HUES64 (cell line): ENCODE measurements at regions not wholly inside any gene's neighbourhood (a gene's known extent, or its start where the extent isn't known, plus 50 kb on each side); places are given as distances from the start of the nearest gene placed in this dataset.

Experiments used
- H3K27ac ChIP-seq: 2 replicates; pipeline ENCODE4 v1.7.0; 2013; ENCODE audit warnings: low read depth, low read length, inconsistent platforms
- H3K27me3 ChIP-seq: 2 replicates; pipeline ENCODE4 v1.6.1; 2013; ENCODE audit warnings: mild to moderate bottlenecking, low read length; ENCODE audit not compliant: insufficient read depth
- H3K36me3 ChIP-seq: 2 replicates; pipeline ENCODE4 v1.6.1; 2013; ENCODE audit warnings: mild to moderate bottlenecking, low read length; ENCODE audit not compliant: insufficient read depth
- H3K4me1 ChIP-seq: 2 replicates; pipeline ENCODE4 v1.6.1; 2013; ENCODE audit warnings: mild to moderate bottlenecking, low read length, moderate library complexity; ENCODE audit not compliant: insufficient read depth
- H3K4me3 ChIP-seq: 2 replicates; pipeline ENCODE4 v1.5.1; 2013; ENCODE audit warnings: mild to moderate bottlenecking, low read length, moderate library complexity
- H3K9ac ChIP-seq: 2 replicates; pipeline ENCODE4 v1.6.1; 2013; ENCODE audit warnings: mild to moderate bottlenecking, low read depth, low read length
- H3K9me3 ChIP-seq: 2 replicates; pipeline ENCODE4 v1.6.1; 2013; ENCODE audit warnings: low read depth, low read length; ENCODE audit not compliant: insufficient read depth
- WGBS: fragments of 150-250, 120-280 bp; methylation state at CpG from one replicate; pipeline ENCODE4 v1.1.7; 2013; ENCODE audit warnings: missing lambda C conversion rate; 5-methylcytosine and 5-hydroxymethylcytosine counted together

DNA sequence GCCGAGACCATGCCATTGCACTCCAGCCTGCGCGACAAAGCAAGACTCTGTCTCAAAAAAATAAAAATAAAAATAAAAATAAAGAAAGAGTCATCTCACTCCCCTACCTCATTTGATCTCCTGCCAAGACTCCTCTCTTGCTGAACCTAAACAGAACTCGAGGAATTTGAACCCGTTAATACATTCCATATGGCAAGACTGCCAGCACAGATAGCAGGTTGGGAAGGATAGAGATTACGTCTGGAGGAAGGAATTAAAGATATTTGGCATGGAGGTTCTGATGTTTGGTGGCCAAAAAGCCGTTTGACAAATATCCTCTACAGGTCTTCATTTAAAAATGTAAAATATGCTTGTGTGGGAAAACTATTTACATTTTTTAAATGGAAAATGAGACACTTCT lies 549.6 kb downstream of the HTR7 start:
- Histone ChIP-seq H3K4me1 (peaks cover 21% of the 10 kb centered on the region), H3K9me3 (peaks cover 7% of the 10 kb centered on the region; the same call in 1 of the 2 replicates), H3K4me3 (no peak overlapping the region), H3K9ac (no peak overlapping the region), H3K27me3 (no peaks in the 10 kb centered on the region), H3K36me3 (no peaks in the 10 kb centered on the region), H3K27ac (no peak overlapping the region)
- WGBS = 97% methylated on average over 7 of the region's 7 CpGs

DNA sequence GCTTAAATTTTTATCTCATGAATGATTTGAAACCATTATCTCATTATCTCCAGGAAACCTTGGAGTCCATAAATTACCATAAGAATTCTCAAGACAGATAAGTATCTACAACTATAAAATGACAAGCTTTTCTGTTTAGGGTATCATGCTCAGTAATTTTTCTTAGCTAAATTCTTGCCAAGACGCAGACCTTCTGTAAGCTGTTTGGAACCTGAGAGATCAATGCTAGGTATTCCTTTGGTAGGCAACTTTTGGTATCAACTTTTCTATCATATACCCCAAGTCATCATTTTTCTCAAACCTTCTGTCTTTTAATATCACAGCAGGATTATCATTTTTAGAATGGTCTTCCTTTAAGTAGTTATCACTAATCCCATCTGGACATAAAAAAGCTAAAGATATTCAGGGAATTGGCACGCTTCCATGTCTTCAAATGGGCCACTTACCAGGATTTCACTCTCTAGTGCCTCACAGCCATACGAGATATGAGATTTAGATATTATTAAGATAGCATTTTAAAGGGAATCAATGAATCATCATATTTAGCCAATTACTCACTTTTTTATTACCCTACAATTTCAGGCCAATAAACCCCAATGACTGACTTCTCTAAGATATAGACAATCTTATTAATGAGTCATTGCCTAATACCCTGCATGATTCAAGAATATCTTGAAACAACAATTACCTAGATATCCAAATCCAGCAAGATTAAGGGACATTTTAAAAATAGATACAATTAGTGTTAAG lies 544.1 kb downstream of the HTR7 start:
- Histone ChIP-seq H3K36me3 (no peaks in the 10 kb centered on the region), H3K4me3 (no peak overlapping the region), H3K4me1 (peaks cover 28% of the 10 kb centered on the region), H3K27me3 (no peaks in the 10 kb centered on the region), H3K9me3 (peaks cover 7% of the 10 kb centered on the region; the same call in 1 of the 2 replicates), H3K9ac (no peak overlapping the region), H3K27ac (no peak overlapping the region)
- WGBS = 100% methylated on average over 2 of the region's 3 CpGs

DNA sequence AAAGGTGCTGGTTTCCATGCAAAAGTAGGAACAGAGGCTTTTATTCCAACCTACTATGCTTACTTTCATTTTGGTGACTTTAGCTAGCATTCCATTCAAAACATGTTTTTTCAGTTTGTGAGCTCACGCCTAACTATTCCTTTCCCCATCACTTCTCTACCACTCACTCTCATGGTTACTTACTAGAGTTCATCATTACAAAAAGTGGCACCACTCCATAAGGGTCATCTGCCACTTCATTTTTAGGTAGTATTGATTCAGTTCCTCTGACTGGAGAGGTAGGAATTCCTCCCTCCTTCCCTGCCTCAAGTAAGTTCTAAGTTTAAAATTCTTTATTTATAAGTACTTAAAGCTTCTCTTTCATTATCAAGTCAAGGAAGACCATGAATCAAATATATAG lies 543.1 kb downstream of the HTR7 start:
- Histone ChIP-seq H3K27ac (no peak overlapping the region), H3K4me1 (peaks cover 38% of the 10 kb centered on the region), H3K4me3 (no peak overlapping the region), H3K9me3 (no peaks in the 10 kb centered on the region), H3K27me3 (no peaks in the 10 kb centered on the region), H3K9ac (no peak overlapping the region), H3K36me3 (no peaks in the 10 kb centered on the region)
- WGBS = 98% methylated on average over 1 of the region's 1 CpG

DNA sequence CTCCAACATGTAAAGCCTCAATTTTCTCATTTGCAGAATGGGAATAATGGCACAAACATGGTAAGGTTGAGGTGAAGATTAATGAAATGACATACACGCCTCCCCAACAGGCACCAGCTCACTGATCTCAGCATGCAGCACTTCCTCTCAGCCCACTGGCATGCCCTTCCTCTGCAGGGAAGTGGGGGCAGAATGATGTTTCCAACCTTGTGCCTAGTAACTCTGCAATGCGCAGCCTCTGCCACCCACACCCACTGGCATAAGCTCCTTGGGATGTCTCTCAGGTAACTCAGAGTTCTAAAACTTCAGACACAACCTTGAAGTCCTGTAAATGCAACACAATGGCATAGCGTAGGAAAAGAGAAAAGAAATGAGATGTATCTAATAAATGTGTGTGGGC lies 540.7 kb downstream of the HTR7 start:
- Histone ChIP-seq H3K27ac (no peak overlapping the region), H3K4me1 (peaks cover 54% of the 10 kb centered on the region), H3K4me3 (no peak overlapping the region), H3K36me3 (no peaks in the 10 kb centered on the region), H3K27me3 (no peaks in the 10 kb centered on the region), H3K9me3 (no peaks in the 10 kb centered on the region), H3K9ac (no peak overlapping the region)
- WGBS = 84% methylated on average over 3 of the region's 3 CpGs

DNA sequence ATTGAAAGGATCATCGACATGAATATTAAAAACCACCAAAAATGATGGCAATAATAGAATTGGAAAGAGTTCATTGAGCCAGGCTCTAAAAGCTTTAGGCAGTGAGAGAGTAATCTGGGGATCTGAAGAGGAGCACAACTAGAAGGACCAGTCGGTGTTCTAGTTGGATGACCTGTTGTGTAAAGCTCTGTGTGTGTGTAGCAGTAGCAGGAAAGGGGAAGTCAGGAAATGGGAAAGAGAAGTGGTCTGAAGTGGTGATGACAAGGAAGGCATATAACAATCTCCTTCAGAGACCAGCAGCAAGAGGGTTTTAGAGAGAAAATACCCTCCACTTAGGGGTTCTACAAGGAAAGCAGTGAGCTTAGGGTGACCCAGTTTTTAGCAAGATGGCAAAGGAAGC lies 539.2 kb downstream of the HTR7 start:
- peaks cover 46% of the 10 kb centered on the region for H3K4me1 ChIP-seq
- no peaks in the 10 kb centered on the region for H3K9me3 ChIP-seq
- 79% methylated on average over 2 of the region's 2 CpGs for WGBS
- peak overlapping the region; percentile 87 for H3K27ac ChIP-seq
- no peaks in the 10 kb centered on the region for H3K36me3 ChIP-seq
- H3K27me3 ChIP-seq = no peaks in the 10 kb centered on the region
- no peak overlapping the region for H3K9ac ChIP-seq
- H3K4me3 ChIP-seq = no peak overlapping the region

DNA sequence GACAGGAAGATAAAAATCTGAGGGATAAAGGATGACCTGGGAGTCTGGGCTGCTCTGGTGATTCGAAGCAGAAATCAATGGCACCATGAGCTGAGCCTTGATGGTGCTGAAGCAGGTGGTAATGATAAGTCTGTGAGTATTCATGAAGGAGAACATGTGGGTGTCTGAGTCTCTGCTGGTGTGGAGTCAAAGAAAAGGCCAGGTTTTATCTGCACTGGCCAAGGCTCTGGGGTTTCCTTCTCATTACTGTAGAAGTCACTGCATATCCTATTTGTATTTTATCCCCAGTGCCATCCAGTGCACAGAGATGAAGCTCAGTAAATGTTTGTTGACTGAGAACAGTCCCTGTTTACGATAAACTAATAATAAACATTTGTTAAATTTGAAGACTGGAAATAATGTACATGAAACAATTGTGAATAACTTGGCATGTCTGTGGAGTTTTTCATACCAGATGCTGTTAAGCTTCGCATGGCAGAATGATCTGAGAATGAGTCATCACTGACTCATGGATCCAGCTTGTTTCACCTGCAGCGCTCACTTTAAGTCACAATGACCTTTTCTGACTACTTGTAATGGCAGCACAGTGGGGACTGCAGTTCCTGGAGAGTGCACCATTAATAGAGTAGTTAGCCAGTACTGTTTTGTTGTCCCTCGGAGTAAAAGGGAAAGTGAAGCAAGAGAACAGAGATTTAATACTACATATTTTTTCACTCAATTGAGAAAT lies 538.5 kb downstream of the HTR7 start:
- peak overlapping the region; percentile 87 for H3K27ac ChIP-seq
- H3K36me3 ChIP-seq = no peaks in the 10 kb centered on the region
- H3K4me3 ChIP-seq = no peak overlapping the region
- peak overlapping the region; percentile 15; the same call in 1 of the 2 replicates for H3K9ac ChIP-seq
- no peaks in the 10 kb centered on the region for H3K9me3 ChIP-seq
- 24% methylated on average over 3 of the region's 5 CpGs for WGBS
- peaks cover 45% of the 10 kb centered on the region for H3K4me1 ChIP-seq
- H3K27me3 ChIP-seq = no peaks in the 10 kb centered on the region

DNA sequence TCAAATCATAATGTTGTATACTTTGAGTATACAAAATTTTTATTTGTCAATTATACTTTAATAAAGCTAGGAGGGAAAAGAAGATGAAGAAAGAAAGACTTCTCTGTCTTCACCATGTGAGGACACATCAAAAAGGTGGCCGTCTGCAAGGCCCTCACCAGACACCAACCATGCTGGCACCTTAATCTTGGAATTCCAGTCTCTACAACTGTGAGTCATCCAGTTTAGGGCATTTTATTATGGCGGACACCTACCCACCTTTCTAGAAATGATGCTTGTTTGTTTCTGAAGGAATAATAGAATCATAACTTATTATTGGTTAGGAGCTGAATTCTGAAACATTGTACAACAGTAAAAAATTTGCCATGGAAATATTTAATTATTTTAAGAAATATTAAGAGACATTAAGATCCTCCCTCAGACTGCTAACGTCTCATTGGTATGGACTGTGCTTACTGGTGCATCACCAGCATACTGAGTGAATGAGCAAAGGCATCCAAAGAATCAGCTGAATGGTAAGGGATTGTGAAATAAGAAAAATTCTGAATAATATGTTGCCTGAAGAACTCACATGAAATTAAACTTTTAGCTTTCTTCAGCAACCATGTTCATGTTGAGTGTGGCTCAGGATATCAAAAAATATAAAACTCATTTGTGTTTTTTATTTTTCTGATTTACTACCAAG lies 536.6 kb downstream of the HTR7 start:
- WGBS = 92% methylated on average over 2 of the region's 3 CpGs
- H3K36me3 ChIP-seq = no peaks in the 10 kb centered on the region
- no peak overlapping the region for H3K27ac ChIP-seq

DNA sequence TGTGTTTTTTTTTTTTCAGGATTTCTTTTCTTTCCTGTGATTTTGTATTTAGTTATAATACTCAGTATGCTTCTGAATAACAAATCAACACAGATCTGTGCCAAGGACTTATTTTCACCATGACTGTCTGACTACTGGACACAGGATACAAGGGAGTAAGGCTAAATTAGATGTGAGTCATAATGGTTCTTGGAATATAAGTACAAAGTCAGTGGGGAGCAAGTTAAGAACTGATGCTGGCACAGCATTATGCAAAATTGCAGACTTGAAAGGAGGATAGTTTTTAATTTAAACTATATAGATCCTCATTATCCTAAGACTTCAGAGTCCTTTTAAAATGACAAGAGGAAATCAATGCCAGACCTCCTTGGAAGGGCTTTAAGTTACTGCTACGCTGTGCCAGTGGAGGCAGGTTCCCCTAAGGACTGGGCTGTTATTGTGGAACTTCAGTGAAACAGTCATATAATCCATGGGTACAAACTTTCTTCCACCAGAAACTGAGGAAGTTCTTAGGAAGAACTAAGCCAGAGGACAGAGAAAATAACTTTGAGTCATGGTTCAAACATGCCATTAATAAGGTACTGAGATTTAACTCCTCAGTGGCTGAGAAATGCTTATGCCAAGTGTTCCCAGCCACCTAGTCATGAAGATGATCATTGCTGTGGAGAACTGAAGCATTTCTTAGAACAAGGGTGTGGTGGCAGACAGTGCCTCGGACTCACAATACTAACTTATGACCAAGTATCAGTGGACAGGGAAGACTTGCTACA lies 531.2 kb downstream of the HTR7 start:
- H3K27ac ChIP-seq = no peak overlapping the region
- H3K27me3 ChIP-seq = no peaks in the 10 kb centered on the region
- H3K9me3 ChIP-seq = no peaks in the 10 kb centered on the region
- 100% methylated on average over 2 of the region's 2 CpGs for WGBS
- no peaks in the 10 kb centered on the region for H3K36me3 ChIP-seq
- H3K4me1 ChIP-seq = no peaks in the 10 kb centered on the region
- H3K4me3 ChIP-seq = no peak overlapping the region
- H3K9ac ChIP-seq = no peak overlapping the region

More for the DNA sequence above, 536.6 kb downstream of the HTR7 start:
- H3K4me3 ChIP-seq = no peak overlapping the region
- no peaks in the 10 kb centered on the region for H3K27me3 ChIP-seq
- H3K9me3 ChIP-seq = no peaks in the 10 kb centered on the region
- H3K4me1 ChIP-seq = peaks cover 45% of the 10 kb centered on the region
- no peak overlapping the region for H3K9ac ChIP-seq

DNA sequence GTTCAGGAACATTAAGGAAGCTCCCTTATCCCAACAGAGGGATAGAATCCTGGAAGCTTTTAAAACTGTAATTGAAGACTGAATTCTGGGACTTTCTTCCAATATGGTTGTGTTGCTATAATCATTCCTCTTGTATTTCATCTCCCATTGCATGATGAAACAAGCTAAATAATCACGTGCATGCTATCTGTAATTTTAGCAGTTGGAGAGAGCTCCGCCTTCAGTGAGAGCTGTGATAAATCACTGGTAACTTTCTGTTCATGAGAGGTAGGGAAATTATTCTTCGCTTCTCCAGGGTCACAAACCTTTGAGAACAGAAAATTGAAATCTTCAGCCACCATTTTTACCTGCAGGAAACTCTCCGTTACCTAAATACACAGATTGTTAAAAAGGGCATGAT lies 530.2 kb downstream of the HTR7 start:
- Histone ChIP-seq H3K36me3 (no peaks in the 10 kb centered on the region), H3K9me3 (no peaks in the 10 kb centered on the region), H3K27ac (no peak overlapping the region), H3K27me3 (no peaks in the 10 kb centered on the region), H3K4me3 (no peak overlapping the region), H3K4me1 (no peaks in the 10 kb centered on the region), H3K9ac (no peak overlapping the region)
- WGBS = 94% methylated on average over 4 of the region's 4 CpGs

DNA sequence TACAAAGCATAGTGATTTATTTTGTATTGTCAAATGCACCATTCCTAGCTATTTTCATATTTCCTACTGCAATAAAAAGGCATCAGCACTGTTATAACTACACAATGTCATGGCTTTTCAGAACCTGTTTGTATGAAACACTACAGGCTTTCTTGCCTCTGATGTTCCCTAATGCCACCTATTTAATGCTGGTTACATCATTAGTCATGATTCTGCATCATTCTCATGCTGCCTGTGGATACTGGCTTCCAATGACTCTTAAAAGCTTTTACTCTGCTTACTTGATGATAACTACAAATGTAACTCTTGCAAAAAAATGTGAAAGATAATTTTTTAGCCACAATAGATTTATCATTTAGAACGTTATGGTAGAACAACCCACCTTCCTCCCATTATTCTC lies 529.4 kb downstream of the HTR7 start:
- Histone ChIP-seq H3K27ac (no peak overlapping the region), H3K36me3 (no peaks in the 10 kb centered on the region), H3K9me3 (no peaks in the 10 kb centered on the region), H3K27me3 (no peaks in the 10 kb centered on the region), H3K4me1 (no peaks in the 10 kb centered on the region), H3K4me3 (no peak overlapping the region), H3K9ac (no peak overlapping the region)
- 86% methylated on average over 1 of the region's 1 CpG for WGBS

DNA sequence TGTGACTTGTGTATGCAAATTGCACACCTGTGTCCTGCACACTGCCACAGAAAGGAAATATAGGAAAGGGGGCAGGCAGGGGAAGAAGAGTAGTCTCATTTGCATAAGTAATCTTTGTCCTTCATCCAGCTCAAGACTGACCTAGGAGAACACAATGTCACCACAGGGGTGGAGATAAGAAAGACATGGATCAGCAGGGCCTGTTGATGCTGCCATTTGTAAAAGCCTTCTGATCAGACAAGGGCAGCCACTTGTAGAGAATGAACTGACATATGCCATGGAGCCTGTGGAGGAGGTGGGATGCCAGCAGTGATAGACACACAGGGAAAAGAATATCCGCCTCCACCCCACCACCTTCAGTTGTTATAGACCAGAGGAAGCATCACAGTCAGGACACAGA lies 528.9 kb downstream of the HTR7 start:
- 92% methylated on average over 1 of the region's 1 CpG for WGBS
- H3K36me3 ChIP-seq = no peaks in the 10 kb centered on the region

More for the DNA sequence above, 528.9 kb downstream of the HTR7 start:
- H3K9me3 ChIP-seq = no peaks in the 10 kb centered on the region
- no peak overlapping the region for H3K27ac ChIP-seq
- H3K4me3 ChIP-seq = no peak overlapping the region
- no peaks in the 10 kb centered on the region for H3K4me1 ChIP-seq
- no peak overlapping the region for H3K9ac ChIP-seq
- H3K27me3 ChIP-seq = no peaks in the 10 kb centered on the region
